ENCODE measurements at regions not wholly inside any gene's neighbourhood (a gene's known extent, or its start where the extent isn't known, plus 50 kb on each side); places are given as distances from the start of the nearest gene placed in this dataset.

DNA sequence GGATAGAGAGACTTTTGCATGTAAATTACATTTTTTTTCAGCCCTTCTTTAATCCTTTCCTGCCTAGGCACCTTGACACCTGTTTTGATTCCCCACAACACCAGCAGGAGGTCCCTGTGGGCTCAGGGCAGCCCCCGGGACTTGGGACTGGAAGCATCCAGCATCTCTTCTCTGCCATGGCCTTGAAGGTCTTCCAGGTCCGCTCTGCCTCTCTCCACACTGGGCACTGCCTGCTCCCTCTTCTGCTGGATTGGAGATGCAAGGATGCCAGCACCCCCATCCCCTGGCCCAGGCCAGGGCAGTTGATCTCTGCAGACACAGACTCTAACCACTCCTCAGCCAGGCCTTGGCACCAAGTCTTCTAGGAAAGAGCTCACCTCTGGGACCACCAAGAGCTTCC, 134.5 kb upstream of the C14orf180 start:
- H3K4me2 ChIP-seq (ENCODE audit: extremely low read depth, insufficient read depth, low read length) = no peak overlapping the region
- TF ChIP-seq, protein P1, sequence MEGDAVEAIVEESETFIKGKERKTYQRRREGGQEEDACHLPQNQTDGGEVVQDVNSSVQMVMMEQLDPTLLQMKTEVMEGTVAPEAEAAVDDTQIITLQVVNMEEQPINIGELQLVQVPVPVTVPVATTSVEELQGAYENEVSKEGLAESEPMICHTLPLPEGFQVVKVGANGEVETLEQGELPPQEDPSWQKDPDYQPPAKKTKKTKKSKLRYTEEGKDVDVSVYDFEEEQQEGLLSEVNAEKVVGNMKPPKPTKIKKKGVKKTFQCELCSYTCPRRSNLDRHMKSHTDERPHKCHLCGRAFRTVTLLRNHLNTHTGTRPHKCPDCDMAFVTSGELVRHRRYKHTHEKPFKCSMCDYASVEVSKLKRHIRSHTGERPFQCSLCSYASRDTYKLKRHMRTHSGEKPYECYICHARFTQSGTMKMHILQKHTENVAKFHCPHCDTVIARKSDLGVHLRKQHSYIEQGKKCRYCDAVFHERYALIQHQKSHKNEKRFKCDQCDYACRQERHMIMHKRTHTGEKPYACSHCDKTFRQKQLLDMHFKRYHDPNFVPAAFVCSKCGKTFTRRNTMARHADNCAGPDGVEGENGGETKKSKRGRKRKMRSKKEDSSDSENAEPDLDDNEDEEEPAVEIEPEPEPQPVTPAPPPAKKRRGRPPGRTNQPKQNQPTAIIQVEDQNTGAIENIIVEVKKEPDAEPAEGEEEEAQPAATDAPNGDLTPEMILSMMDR (conservative IDR thresholded peaks at IDR 0.05 in 1 of 2, IDR thresholded peaks at IDR 0.05 in 1 of 2; ENCODE audit: low read depth in 1 of 2, low read length in 2 of 2) = no peak
- no peak for TF ChIP-seq EZH2 (IDR thresholded peaks at IDR 0.05; ENCODE audit: low read length, missing control alignments)
- H3K9me3 ChIP-seq (ENCODE audit: control insufficient read depth, insufficient read depth, low read depth, low read length) = no peaks in the 10 kb centered on the region
- H3K27ac ChIP-seq (ENCODE audit: insufficient read depth, low read length) = no peak overlapping the region
- H3K4me1 ChIP-seq (ENCODE audit: control insufficient read depth, extremely low read depth, insufficient read depth, low read length) = no peaks in the 10 kb centered on the region
- no peaks in the 10 kb centered on the region for H3K27me3 ChIP-seq (ENCODE audit: control insufficient read depth, insufficient read depth, low read length)
- no peaks in the 10 kb centered on the region for H4K20me1 ChIP-seq (ENCODE audit: control insufficient read depth, extremely low read depth, insufficient read depth, low read length)
- no peaks in the 10 kb centered on the region for H3K79me2 ChIP-seq (ENCODE audit: control insufficient read depth, insufficient read depth, low read length)
- H3K36me3 ChIP-seq (ENCODE audit: control insufficient read depth, insufficient read depth, low read length) = no peaks in the 10 kb centered on the region
- H2AFZ ChIP-seq (ENCODE audit: low read length) = no peak overlapping the region
- no peak overlapping the region for H3K4me3 ChIP-seq (replicated peaks in 1 of 4; ENCODE audit: control extremely low read depth in 1 of 4, insufficient read depth in 1 of 4, low read depth in 3 of 4, low read length in 4 of 4)
- DNase-seq (ENCODE audit: low read depth in 2 of 2) = no peak
- H3K9ac ChIP-seq (ENCODE audit: insufficient read depth, low read length) = no peak overlapping the region

DNA sequence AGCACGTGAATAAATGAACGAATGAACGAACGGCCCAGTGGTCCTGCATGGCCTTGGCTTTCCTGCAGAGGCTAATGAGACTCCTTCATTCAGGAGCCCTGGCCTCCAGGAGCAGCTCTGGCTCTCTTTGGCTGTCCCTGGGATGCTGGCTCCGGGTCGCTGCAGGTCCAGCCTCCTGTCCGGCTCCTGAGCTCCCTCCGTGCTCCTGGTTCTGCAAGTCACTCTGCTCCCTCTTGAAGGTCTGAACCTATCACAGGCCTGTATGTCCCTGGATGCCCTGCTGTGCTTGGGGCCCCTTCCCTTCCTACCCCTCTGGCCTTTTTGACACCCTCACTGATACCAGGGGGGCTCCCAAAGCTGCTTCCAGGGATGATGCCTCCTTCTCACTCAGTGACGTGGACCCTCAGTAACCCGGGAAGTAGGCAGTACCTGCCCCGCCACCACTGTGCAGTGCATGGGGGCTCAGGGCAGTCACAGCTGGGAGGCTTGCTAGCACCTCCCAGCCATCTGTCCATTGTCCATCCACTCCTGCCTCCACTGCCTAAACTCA, 133.7 kb upstream of the C14orf180 start:
- no peaks in the 10 kb centered on the region for H3K4me1 ChIP-seq (ENCODE audit: control insufficient read depth, extremely low read depth, insufficient read depth, low read length)
- DNase-seq (ENCODE audit: low read depth in 2 of 2) = no peak
- H3K79me2 ChIP-seq (ENCODE audit: control insufficient read depth, insufficient read depth, low read length) = no peaks in the 10 kb centered on the region
- no peak overlapping the region for H3K27ac ChIP-seq (ENCODE audit: insufficient read depth, low read length)
- H3K9me3 ChIP-seq (ENCODE audit: control insufficient read depth, insufficient read depth, low read depth, low read length) = no peaks in the 10 kb centered on the region
- no peak overlapping the region for H3K9ac ChIP-seq (ENCODE audit: insufficient read depth, low read length)
- H4K20me1 ChIP-seq (ENCODE audit: control insufficient read depth, extremely low read depth, insufficient read depth, low read length) = no peaks in the 10 kb centered on the region
- TF ChIP-seq, protein P1 (conservative IDR thresholded peaks at IDR 0.05 in 1 of 2, IDR thresholded peaks at IDR 0.05 in 1 of 2; ENCODE audit: low read depth in 1 of 2, low read length in 2 of 2) = no peak
- no peak for TF ChIP-seq EZH2 (IDR thresholded peaks at IDR 0.05; ENCODE audit: low read length, missing control alignments)
- no peaks in the 10 kb centered on the region for H3K27me3 ChIP-seq (ENCODE audit: control insufficient read depth, insufficient read depth, low read length)
- no peak overlapping the region for H3K4me3 ChIP-seq (replicated peaks in 1 of 4; ENCODE audit: control extremely low read depth in 1 of 4, insufficient read depth in 1 of 4, low read depth in 3 of 4, low read length in 4 of 4)
- H2AFZ ChIP-seq (ENCODE audit: low read length) = no peak overlapping the region
- no peaks in the 10 kb centered on the region for H3K36me3 ChIP-seq (ENCODE audit: control insufficient read depth, insufficient read depth, low read length)
- H3K4me2 ChIP-seq (ENCODE audit: extremely low read depth, insufficient read depth, low read length) = no peak overlapping the region

DNA sequence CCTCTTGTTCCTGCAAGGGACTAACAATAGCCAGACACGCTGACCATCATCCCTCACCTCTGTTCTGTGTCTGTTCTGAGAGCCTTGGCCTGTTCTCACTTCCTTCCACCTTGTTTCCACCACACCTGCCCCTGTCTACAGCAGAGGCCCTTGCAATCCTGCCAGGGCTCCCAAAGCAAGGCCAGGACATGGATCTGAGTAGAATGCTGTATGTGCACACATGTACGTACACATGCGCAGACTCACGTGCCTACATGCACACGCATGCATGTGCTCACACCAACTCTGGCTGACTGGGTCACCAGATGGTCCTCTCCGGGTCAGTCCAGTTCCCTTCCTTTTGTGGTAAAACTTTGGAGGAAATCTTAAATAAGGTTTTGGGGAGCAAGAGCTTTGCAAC, 133.0 kb upstream of the C14orf180 start:
- Histone ChIP-seq H3K36me3 (ENCODE audit: control insufficient read depth, insufficient read depth, low read length) (no peaks in the 10 kb centered on the region), H3K4me2 (ENCODE audit: extremely low read depth, insufficient read depth, low read length) (no peak overlapping the region), H4K20me1 (ENCODE audit: control insufficient read depth, extremely low read depth, insufficient read depth, low read length) (no peaks in the 10 kb centered on the region), H3K4me1 (ENCODE audit: control insufficient read depth, extremely low read depth, insufficient read depth, low read length) (no peaks in the 10 kb centered on the region), H3K9ac (ENCODE audit: insufficient read depth, low read length) (no peak overlapping the region), H3K27me3 (ENCODE audit: control insufficient read depth, insufficient read depth, low read length) (no peaks in the 10 kb centered on the region), H3K27ac (ENCODE audit: insufficient read depth, low read length) (no peak overlapping the region), H3K4me3 (replicated peaks in 1 of 4; ENCODE audit: control extremely low read depth in 1 of 4, insufficient read depth in 1 of 4, low read depth in 3 of 4, low read length in 4 of 4) (no peak overlapping the region), H3K79me2 (ENCODE audit: control insufficient read depth, insufficient read depth, low read length) (no peaks in the 10 kb centered on the region), H2AFZ (ENCODE audit: low read length) (no peak overlapping the region), H3K9me3 (ENCODE audit: control insufficient read depth, insufficient read depth, low read depth, low read length) (no peaks in the 10 kb centered on the region)
- TF ChIP-seq, protein P1 (conservative IDR thresholded peaks at IDR 0.05 in 1 of 2, IDR thresholded peaks at IDR 0.05 in 1 of 2; ENCODE audit: low read depth in 1 of 2, low read length in 2 of 2) = no peak
- TF ChIP-seq EZH2 (IDR thresholded peaks at IDR 0.05; ENCODE audit: low read length, missing control alignments) = no peak
- no peak for DNase-seq (ENCODE audit: low read depth in 2 of 2)
